Esophagus squamous epithelium (tissue), 4 donors: ENCODE measurements at regions not wholly inside any gene's neighbourhood (a gene's known extent, or its start where the extent isn't known, plus 50 kb on each side); places are given as distances from the start of the nearest gene placed in this dataset.

Experiments
- CTCF ChIP-seq, 6 experiments: fragments of 450-650 bp in 4 of 6; fragments of 200-600 bp in 2 of 6; sonication (generic) in 2 of 6; IDR thresholded peaks; one replicate each; pipeline ENCODE4 v1.5.1; 2016 to 2019; ENCODE audit warnings: antibody characterized with exemption in 6 of 6, mild to moderate bottlenecking in 4 of 6, moderate library complexity in 4 of 6
- POLR2A ChIP-seq, 4 donors: fragments of 450-650 bp; IDR thresholded peaks; one replicate each; pipeline ENCODE4 v1.6.1; 2017; ENCODE audit warnings: antibody characterized with exemption in 4 of 4, mild to moderate bottlenecking in 4 of 4, moderate library complexity in 3 of 4

GRCh38 chr15:66860844-66861243 lies 158.8 kb downstream of the SMAD6 start:
- TF ChIP-seq CTCF (IDR thresholded peaks at IDR 0.05) (no peak), POLR2A (IDR thresholded peaks at IDR 0.05) (no peak)
